Progenitor cell of endocrine pancreas (in vitro differentiated cells): ENCODE measurements at regions not wholly inside any gene's neighbourhood (a gene's known extent, or its start where the extent isn't known, plus 50 kb on each side); places are given as distances from the start of the nearest gene placed in this dataset.

Experiments
- DNase-seq: peaks from one replicate; pipeline ENCODE4 v3.0.0; 2021; ENCODE audit warnings: low spot score; ENCODE audit not compliant: unreplicated experiment
- H3K27ac Mint-ChIP-seq: 2 replicates; pipeline ENCODE4 v1.8.0; 2021; ENCODE audit warnings: mild to moderate bottlenecking, moderate library complexity, mixed read lengths
- H3K27me3 Mint-ChIP-seq: 2 replicates; pipeline ENCODE4 v1.8.0; 2021; ENCODE audit warnings: mixed read lengths
- H3K36me3 Mint-ChIP-seq: 2 replicates; pipeline ENCODE4 v1.8.0; 2022; ENCODE audit warnings: mixed read lengths; ENCODE audit not compliant: insufficient read depth
- H3K4me1 Mint-ChIP-seq: 2 replicates; pipeline ENCODE4 v1.8.0; 2021; ENCODE audit warnings: low read depth, mixed read lengths
- H3K4me3 Mint-ChIP-seq: 2 replicates; pipeline ENCODE4 v1.8.0; 2021; ENCODE audit warnings: low read depth, mild to moderate bottlenecking, moderate library complexity, mixed read lengths
- H3K9me3 Mint-ChIP-seq: 2 replicates; pipeline ENCODE4 v1.8.0; 2021; ENCODE audit warnings: low read depth, mixed read lengths
- TF ChIP-seq, protein P1 (sequence below): fragments of 200-600 bp; sonication (generic); IDR thresholded peaks from one replicate; pipeline ENCODE4 v1.5.0; 2021; ENCODE audit warnings: antibody characterized with exemption, mild to moderate bottlenecking; ENCODE audit not compliant: unreplicated experiment

DNA sequence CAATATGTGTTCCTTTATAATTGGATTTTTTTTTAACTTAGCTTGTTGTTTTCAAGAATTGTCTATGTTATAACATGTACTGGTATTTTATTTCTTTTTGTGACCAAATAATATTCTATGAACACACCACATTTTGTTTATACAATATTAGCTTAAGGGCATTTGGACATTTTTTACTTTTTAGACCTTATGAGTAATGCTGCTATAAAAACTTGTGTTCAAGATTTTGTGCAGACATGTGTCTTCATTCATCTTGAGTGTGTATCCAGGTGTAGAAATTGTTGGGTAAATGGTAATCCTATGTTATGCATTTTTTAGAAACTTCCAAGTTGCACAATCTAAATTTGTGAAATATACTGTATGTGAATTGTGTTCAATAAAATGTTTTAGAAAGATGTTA, 936.7 kb downstream of the CCSER2 start:
- no peak for DNase-seq
- H3K4me3 Mint-ChIP-seq = no peak overlapping the region
- no peaks in the 10 kb centered on the region for H3K4me1 Mint-ChIP-seq
- TF ChIP-seq, protein P1, sequence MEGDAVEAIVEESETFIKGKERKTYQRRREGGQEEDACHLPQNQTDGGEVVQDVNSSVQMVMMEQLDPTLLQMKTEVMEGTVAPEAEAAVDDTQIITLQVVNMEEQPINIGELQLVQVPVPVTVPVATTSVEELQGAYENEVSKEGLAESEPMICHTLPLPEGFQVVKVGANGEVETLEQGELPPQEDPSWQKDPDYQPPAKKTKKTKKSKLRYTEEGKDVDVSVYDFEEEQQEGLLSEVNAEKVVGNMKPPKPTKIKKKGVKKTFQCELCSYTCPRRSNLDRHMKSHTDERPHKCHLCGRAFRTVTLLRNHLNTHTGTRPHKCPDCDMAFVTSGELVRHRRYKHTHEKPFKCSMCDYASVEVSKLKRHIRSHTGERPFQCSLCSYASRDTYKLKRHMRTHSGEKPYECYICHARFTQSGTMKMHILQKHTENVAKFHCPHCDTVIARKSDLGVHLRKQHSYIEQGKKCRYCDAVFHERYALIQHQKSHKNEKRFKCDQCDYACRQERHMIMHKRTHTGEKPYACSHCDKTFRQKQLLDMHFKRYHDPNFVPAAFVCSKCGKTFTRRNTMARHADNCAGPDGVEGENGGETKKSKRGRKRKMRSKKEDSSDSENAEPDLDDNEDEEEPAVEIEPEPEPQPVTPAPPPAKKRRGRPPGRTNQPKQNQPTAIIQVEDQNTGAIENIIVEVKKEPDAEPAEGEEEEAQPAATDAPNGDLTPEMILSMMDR = no peak
- H3K27ac Mint-ChIP-seq = no peak overlapping the region
- H3K36me3 Mint-ChIP-seq = no peaks in the 10 kb centered on the region
- peaks cover 4% of the 10 kb centered on the region for H3K9me3 Mint-ChIP-seq
- peaks cover 10% of the 10 kb centered on the region for H3K27me3 Mint-ChIP-seq

DNA sequence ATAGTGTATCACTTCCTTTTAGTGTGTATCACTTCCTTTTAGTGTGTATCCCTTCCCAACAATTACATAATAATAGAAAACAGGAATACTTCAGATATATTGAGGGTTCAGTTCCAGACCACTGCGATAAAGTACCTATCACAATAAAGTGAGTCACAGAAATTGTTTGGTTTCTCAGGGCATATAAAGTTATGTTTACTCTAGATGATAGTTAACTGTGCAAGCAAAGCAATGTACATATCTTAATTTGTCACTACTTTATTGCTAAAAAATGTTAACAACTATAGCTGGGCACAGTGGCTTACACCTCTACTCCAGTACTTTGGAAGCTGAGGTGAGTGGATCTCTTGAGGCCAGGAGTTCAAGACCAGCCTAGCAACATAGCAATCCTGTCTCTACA, 938.4 kb downstream of the CCSER2 start:
- Mint-ChIP-seq H3K9me3 (peaks cover 12% of the 10 kb centered on the region), H3K36me3 (no peaks in the 10 kb centered on the region), H3K4me1 (no peaks in the 10 kb centered on the region), H3K27me3 (peaks cover 5% of the 10 kb centered on the region), H3K4me3 (no peak overlapping the region), H3K27ac (no peak overlapping the region)
- DNase-seq = no peak
- TF ChIP-seq, protein P1 = no peak

DNA sequence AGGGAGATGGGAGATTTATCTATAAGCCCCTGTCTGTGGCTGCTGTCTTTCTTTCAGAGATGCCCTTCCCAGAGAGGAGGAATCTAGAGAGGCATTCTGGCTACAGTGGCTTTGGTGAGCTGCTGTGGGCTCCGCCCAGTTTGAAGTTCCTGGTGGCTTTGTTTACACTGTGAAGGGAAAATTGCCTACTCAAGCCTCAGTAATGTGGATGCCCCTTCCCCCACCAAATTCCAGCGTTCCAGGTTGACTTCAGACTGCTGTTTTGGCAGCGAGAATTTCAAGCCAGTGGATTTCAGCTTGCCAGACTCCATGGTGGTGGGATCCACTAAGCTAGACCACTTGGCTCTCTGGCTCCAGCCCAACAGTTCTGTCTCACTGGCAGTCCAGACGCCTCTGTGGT, 951.6 kb downstream of the CCSER2 start:
- Mint-ChIP-seq H3K27me3 (no peaks in the 10 kb centered on the region), H3K4me3 (no peak overlapping the region), H3K4me1 (no peaks in the 10 kb centered on the region), H3K27ac (no peak overlapping the region), H3K9me3 (peaks cover 4% of the 10 kb centered on the region), H3K36me3 (no peaks in the 10 kb centered on the region)
- TF ChIP-seq, protein P1 = no peak
- no peak for DNase-seq

DNA sequence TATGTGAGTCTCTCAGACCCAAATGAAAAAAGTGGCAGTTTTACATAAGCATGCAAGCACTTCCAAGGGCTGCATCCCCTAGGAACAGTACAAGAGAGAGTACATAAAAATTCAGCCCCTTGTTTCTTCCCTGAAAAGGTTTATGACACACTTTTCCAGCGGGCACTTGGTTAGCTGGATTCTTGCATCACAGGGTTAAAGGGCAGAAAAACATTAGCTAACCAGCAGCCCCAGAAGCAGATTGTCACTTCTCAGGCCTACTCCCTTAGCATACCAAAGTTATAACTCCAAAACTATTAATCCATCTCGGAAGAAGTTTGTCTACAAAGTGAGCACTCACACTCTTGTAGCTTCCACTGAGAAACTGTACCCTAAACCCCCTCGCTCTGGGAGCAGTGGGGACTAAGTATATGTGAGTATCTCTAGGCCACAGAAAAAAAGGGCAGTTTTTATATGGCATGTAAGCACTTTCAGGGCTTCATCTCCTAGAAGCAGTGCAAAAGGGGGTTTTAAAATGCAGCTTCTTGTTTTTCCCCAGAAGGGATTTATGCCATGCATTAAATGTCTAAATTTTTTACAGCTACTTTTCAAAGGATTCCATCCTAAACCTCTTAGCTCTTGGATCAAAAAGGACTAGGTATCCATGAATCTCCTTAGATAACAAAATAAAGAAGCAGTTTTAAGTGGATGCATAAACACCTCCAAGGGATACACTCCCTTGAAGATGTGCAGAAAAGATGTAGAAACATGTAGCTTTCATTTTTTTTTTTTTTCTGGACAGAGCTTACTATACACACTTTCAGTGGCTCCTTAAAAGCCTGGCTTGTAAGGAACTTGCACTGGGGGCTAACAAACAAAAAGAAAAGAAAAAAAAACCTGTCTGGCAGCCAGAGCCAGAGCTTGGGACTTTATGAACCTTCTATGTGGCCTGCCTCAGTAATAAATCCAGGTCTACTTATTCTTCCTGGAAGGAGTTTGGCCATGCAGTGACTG, 956.7 kb downstream of the CCSER2 start:
- Mint-ChIP-seq H3K27me3 (no peaks in the 10 kb centered on the region), H3K36me3 (peaks cover 2% of the 10 kb centered on the region), H3K4me1 (no peaks in the 10 kb centered on the region), H3K4me3 (no peak overlapping the region), H3K9me3 (peaks cover 19% of the 10 kb centered on the region), H3K27ac (no peak overlapping the region)
- no peak for DNase-seq
- TF ChIP-seq, protein P1 = no peak

DNA sequence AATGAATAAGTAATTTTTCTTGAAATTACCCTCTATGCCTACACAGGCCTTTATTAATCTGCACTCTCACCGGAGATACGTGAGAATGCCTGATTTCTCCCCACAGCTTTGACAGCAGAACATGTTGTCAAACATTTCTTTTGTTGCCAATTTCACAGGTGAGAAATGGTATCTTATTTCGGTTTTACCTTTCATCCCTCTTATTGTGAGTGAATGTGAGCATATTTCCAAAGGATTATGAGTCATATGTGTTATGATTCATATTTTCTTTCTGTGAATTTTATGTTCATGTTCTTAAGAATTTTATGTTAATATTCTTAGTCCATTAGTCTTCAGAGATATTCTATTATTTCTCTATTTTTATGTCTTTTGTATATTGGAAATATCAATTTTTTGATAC, 965.1 kb downstream of the CCSER2 start:
- Mint-ChIP-seq H3K27ac (no peak overlapping the region), H3K27me3 (no peaks in the 10 kb centered on the region), H3K36me3 (peaks cover 2% of the 10 kb centered on the region), H3K4me3 (no peak overlapping the region), H3K9me3 (peaks cover 23% of the 10 kb centered on the region), H3K4me1 (no peaks in the 10 kb centered on the region)
- no peak for DNase-seq
- TF ChIP-seq, protein P1 = no peak
